SK-N-SH (cell line): ENCODE measurements at regions not wholly inside any gene's neighbourhood (a gene's known extent, or its start where the extent isn't known, plus 50 kb on each side); places are given as distances from the start of the nearest gene placed in this dataset.

Experiments
- CTCF ChIA-PET: fragments of 300-600, 350-600 bp; formaldehyde crosslinking; extraction: SDS; loops from one replicate; lab custom pipeline; 2021; lab: Yijun Ruan, JAX
- POLR2A ChIA-PET: fragments of 350-600 bp; sonication (Branson Sonifier 250); formaldehyde crosslinking; extraction: SDS; loops from one replicate; lab custom pipeline; 2020; ENCODE audit warnings: antibody characterized with exemption, inconsistent platforms; lab: Yijun Ruan, JAX
- DNase-seq: peaks from one replicate; pipeline ENCODE4 v3.0.0; 2012
- H2AFZ ChIP-seq: fragments of 200-600 bp; sonication (generic); 2 replicates; pipeline ENCODE4 v1.8.1; 2016; ENCODE audit warnings: antibody characterized with exemption, mild to moderate bottlenecking, low read depth
- H3F3A ChIP-seq: fragments of 200-600 bp; sonication (generic); replicated peaks from 2 replicates; pipeline ENCODE3; 2016; ENCODE audit warnings: antibody characterized with exemption, mild to moderate bottlenecking; ENCODE audit not compliant: insufficient read depth
- H3K27ac ChIP-seq, 2 experiments: fragments of 200-500 bp in 1 of 2; fragments of 200-600 bp in 1 of 2; sonication (Bioruptor generic) in 1 of 2; sonication (generic), shearing (Covaris generic) in 1 of 2; 2 replicates each; pipeline versions ENCODE4 v1.5.1 to v1.6.1; 2014 to 2016; ENCODE audit warnings: low read depth in 2 of 2, inconsistent platforms in 1 of 2, low read length in 1 of 2, mild to moderate bottlenecking in 1 of 2, mixed read lengths in 1 of 2
- H3K27me3 ChIP-seq: fragments of 200-600 bp; sonication (generic), shearing (Covaris generic); 2 replicates; pipeline ENCODE4 v1.6.1; 2016; ENCODE audit warnings: mixed run types; ENCODE audit not compliant: insufficient read depth
- H3K36me3 ChIP-seq, 2 experiments: fragments of 200-500 bp in 1 of 2; fragments of 200-600 bp in 1 of 2; sonication (Bioruptor generic) in 1 of 2; sonication (generic) in 1 of 2; replicated peaks in 1 of 2; 2 replicates each; pipeline versions ENCODE3 to v1.5.1; 2014 to 2016; ENCODE audit warnings: low read length in 1 of 2, mild to moderate bottlenecking in 1 of 2; ENCODE audit not compliant: insufficient read depth in 2 of 2, control insufficient read depth in 1 of 2
- H3K4me1 ChIP-seq, 2 experiments: fragments of 200-500 bp in 1 of 2; fragments of 200-600 bp in 1 of 2; sonication (Bioruptor generic) in 1 of 2; sonication (generic), shearing (Covaris generic) in 1 of 2; 2 replicates each; pipeline versions ENCODE4 v1.5.1 to v1.6.1; 2014 to 2016; ENCODE audit warnings: low read depth in 1 of 2, low read length in 1 of 2, mixed run types in 1 of 2; ENCODE audit not compliant: insufficient read depth in 2 of 2, control insufficient read depth in 1 of 2
- H3K4me2 ChIP-seq: fragments of 200-600 bp; sonication (generic), shearing (Covaris generic); 2 replicates; pipeline ENCODE4 v1.6.1; 2017; ENCODE audit warnings: mixed run types
- H3K4me3 ChIP-seq, 2 experiments: fragments of 200-500 bp in 1 of 2; fragments of 200-600 bp in 1 of 2; sonication (Bioruptor generic) in 1 of 2; sonication (generic), shearing (Covaris generic) in 1 of 2; 2 replicates each; pipeline versions ENCODE4 v1.5.1 to v1.8.1; 2014 to 2016; ENCODE audit warnings: low read depth in 2 of 2, inconsistent platforms in 1 of 2, low read length in 1 of 2, mild to moderate bottlenecking in 1 of 2, mixed read lengths in 1 of 2, moderate library complexity in 1 of 2
- H3K79me2 ChIP-seq: fragments of 200-600 bp; sonication (generic); 2 replicates; pipeline ENCODE4 v1.8.1; 2017; ENCODE audit warnings: mild to moderate bottlenecking; ENCODE audit not compliant: insufficient read depth
- H3K9ac ChIP-seq: fragments of 200-600 bp; sonication (generic); 2 replicates; pipeline ENCODE4 v1.6.1; 2017; ENCODE audit warnings: mixed run types
- H3K9me2 ChIP-seq: fragments of 200-600 bp; sonication (generic); 2 replicates; pipeline ENCODE4 v1.6.1; 2017; ENCODE audit warnings: mixed run types
- H3K9me3 ChIP-seq: fragments of 200-600 bp; sonication (generic); 2 replicates; pipeline ENCODE4 v1.6.1; 2017; ENCODE audit warnings: mixed run types, mild to moderate bottlenecking, moderate library complexity
- H4K20me1 ChIP-seq: fragments of 200-600 bp; sonication (generic); 2 replicates; pipeline ENCODE4 v1.6.1; 2017; ENCODE audit warnings: mild to moderate bottlenecking, mixed run types; ENCODE audit not compliant: insufficient read depth
- EP300 ChIP-seq, 2 experiments: IDR thresholded peaks; 2 replicates each; pipeline versions ENCODE4 v1.4.0 to v1.6.1; 2012; ENCODE audit warnings: borderline replicate concordance in 1 of 2, low read depth in 1 of 2, low read length in 1 of 2
- FOSL2 ChIP-seq: IDR thresholded peaks from 2 replicates; pipeline ENCODE4 v1.4.0; 2012; ENCODE audit warnings: low read depth, mild to moderate bottlenecking, moderate library complexity, borderline replicate concordance
- GABPA ChIP-seq: IDR thresholded peaks from 2 replicates; pipeline ENCODE4 v1.4.0; 2012; ENCODE audit warnings: low read depth, mild to moderate bottlenecking
- GATA2 ChIP-seq: sonication (generic); formaldehyde crosslinking; IDR thresholded peaks from 2 replicates; pipeline ENCODE4 v1.5.0; 2020; ENCODE audit warnings: mild to moderate bottlenecking, missing genetic modification reagents
- JUND ChIP-seq: IDR thresholded peaks from 2 replicates; pipeline ENCODE4 v1.4.0; 2012
- NFIC ChIP-seq: IDR thresholded peaks from 2 replicates; pipeline ENCODE4 v1.4.0; 2012; ENCODE audit warnings: borderline replicate concordance
- NRF1 ChIP-seq: IDR thresholded peaks from 2 replicates; pipeline ENCODE4 v1.6.1; 2012; ENCODE audit warnings: low read depth, mild to moderate bottlenecking, low read length
- POLR2AphosphoS5 ChIP-seq: IDR thresholded peaks from 2 replicates; pipeline ENCODE4 v1.6.1; 2012; ENCODE audit warnings: low read depth, low read length
- RAD21 ChIP-seq: IDR thresholded peaks from 2 replicates; pipeline ENCODE4 v1.6.1; 2012; ENCODE audit warnings: mild to moderate bottlenecking, low read length
- RCOR1 ChIP-seq: fragments of 150-350 bp; IDR thresholded peaks from 2 replicates; pipeline ENCODE4 v1.6.1; 2017; ENCODE audit warnings: antibody characterized with exemption, low read length
- RFX5 ChIP-seq: IDR thresholded peaks from 2 replicates; pipeline ENCODE4 v1.6.1; 2012; ENCODE audit warnings: mild to moderate bottlenecking, improper control_type of control experiment, low read length
- SMC3 ChIP-seq: IDR thresholded peaks from 2 replicates; pipeline ENCODE4 v1.6.1; 2012; ENCODE audit warnings: low read depth, low read length, improper control_type of control experiment
- TEAD4 ChIP-seq: IDR thresholded peaks from 2 replicates; pipeline ENCODE4 v1.4.0; 2012; ENCODE audit warnings: mild to moderate bottlenecking, borderline replicate concordance; ENCODE audit not compliant: insufficient read depth
- WGBS: methylation state at CpG from one replicate; pipeline ENCODE4 v1.1.6; 2017; ENCODE audit warnings: low lambda C conversion rate; 5-methylcytosine and 5-hydroxymethylcytosine counted together
- TF ChIP-seq, protein P1 (sequence below): fragments of 150-350 bp; IDR thresholded peaks from 2 replicates; pipeline ENCODE4 v1.6.1; 2016; ENCODE audit warnings: mild to moderate bottlenecking, low read depth, low read length
- TF ChIP-seq, protein P2 (sequence below): IDR thresholded peaks from 2 replicates; pipeline ENCODE4 v1.4.0; 2012; ENCODE audit warnings: low read depth, borderline replicate concordance
- TF ChIP-seq, protein P3 (sequence below): fragments of 200-600 bp; sonication (generic); IDR thresholded peaks from 2 replicates; pipeline ENCODE4 v1.6.1; 2017; ENCODE audit warnings: antibody characterized with exemption, mild to moderate bottlenecking, moderate library complexity
- TF ChIP-seq, protein P4 (sequence below): IDR thresholded peaks from 2 replicates; pipeline ENCODE4 v1.6.1; 2012; ENCODE audit warnings: mild to moderate bottlenecking, low read depth, low read length, moderate library complexity
- TF ChIP-seq, protein P5 (sequence below): IDR thresholded peaks from 2 replicates; pipeline ENCODE4 v1.4.0; 2012; ENCODE audit warnings: low read depth, borderline replicate concordance

DNA sequence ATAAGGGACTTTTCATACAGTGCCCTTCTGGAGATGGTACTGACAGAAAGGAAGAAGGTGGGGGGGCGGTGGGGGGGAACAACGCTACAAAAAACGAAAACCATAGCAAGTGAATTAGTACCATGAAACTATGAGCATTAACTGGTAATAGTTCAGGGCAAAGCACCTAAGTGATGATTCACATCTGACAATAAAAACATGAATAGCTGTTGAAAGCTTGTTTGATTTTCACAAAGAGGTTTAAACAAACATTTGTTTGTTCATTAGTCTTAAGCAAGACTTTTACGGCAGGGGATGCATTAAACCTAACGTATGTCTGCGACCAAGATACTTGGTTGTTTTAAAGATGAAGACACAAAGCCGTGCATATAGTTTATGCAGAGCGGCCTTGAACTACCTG lies 177.5 kb downstream of the LMO4 start:
- Histone ChIP-seq H3K4me1 (no peaks in the 10 kb centered on the region; a peak in 1 of 4 replicates), H3F3A (no peaks in the 10 kb centered on the region), H4K20me1 (no peaks in the 10 kb centered on the region), H3K4me3 (no peak overlapping the region), H3K4me2 (no peak overlapping the region), H3K9ac (no peak overlapping the region), H2AFZ (no peak overlapping the region)
- CTCF ChIA-PET: no interaction called here
- POLR2A ChIA-PET: no interaction called here
- WGBS: 48% methylated on average over 8 of the region's 8 CpGs
- no peak for TF ChIP-seq POLR2AphosphoS5
- TF ChIP-seq, protein P1, sequence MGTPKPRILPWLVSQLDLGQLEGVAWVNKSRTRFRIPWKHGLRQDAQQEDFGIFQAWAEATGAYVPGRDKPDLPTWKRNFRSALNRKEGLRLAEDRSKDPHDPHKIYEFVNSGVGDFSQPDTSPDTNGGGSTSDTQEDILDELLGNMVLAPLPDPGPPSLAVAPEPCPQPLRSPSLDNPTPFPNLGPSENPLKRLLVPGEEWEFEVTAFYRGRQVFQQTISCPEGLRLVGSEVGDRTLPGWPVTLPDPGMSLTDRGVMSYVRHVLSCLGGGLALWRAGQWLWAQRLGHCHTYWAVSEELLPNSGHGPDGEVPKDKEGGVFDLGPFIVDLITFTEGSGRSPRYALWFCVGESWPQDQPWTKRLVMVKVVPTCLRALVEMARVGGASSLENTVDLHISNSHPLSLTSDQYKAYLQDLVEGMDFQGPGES: no peak
- TF ChIP-seq FOSL2: no peak
- TF ChIP-seq SMC3: no peak
- no peak for TF ChIP-seq TEAD4
- TF ChIP-seq, protein P2, sequence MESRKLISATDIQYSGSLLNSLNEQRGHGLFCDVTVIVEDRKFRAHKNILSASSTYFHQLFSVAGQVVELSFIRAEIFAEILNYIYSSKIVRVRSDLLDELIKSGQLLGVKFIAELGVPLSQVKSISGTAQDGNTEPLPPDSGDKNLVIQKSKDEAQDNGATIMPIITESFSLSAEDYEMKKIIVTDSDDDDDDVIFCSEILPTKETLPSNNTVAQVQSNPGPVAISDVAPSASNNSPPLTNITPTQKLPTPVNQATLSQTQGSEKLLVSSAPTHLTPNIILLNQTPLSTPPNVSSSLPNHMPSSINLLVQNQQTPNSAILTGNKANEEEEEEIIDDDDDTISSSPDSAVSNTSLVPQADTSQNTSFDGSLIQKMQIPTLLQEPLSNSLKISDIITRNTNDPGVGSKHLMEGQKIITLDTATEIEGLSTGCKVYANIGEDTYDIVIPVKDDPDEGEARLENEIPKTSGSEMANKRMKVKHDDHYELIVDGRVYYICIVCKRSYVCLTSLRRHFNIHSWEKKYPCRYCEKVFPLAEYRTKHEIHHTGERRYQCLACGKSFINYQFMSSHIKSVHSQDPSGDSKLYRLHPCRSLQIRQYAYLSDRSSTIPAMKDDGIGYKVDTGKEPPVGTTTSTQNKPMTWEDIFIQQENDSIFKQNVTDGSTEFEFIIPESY: no peak
- TF ChIP-seq GATA2 (CRISPR knock-in tag): no peak
- no peak for TF ChIP-seq GABPA
- no peak for TF ChIP-seq EP300 (IDR thresholded peaks at IDR 0.05; ENCODE audit: borderline replicate concordance in 1 of 2, low read depth in 1 of 2, low read length in 1 of 2)
- TF ChIP-seq, protein P3, sequence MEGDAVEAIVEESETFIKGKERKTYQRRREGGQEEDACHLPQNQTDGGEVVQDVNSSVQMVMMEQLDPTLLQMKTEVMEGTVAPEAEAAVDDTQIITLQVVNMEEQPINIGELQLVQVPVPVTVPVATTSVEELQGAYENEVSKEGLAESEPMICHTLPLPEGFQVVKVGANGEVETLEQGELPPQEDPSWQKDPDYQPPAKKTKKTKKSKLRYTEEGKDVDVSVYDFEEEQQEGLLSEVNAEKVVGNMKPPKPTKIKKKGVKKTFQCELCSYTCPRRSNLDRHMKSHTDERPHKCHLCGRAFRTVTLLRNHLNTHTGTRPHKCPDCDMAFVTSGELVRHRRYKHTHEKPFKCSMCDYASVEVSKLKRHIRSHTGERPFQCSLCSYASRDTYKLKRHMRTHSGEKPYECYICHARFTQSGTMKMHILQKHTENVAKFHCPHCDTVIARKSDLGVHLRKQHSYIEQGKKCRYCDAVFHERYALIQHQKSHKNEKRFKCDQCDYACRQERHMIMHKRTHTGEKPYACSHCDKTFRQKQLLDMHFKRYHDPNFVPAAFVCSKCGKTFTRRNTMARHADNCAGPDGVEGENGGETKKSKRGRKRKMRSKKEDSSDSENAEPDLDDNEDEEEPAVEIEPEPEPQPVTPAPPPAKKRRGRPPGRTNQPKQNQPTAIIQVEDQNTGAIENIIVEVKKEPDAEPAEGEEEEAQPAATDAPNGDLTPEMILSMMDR: no peak
- TF ChIP-seq, all 33 proteins: peak for 0
- DNase-seq: no peak
- Histone ChIP-seq H3K79me2 (no peaks in the 10 kb centered on the region), H3K9me3 (no peaks in the 10 kb centered on the region), H3K36me3 (no peaks in the 10 kb centered on the region), H3K27ac (no peak overlapping the region), H3K27me3 (no peaks in the 10 kb centered on the region), H3K9me2 (no peaks in the 10 kb centered on the region)

DNA sequence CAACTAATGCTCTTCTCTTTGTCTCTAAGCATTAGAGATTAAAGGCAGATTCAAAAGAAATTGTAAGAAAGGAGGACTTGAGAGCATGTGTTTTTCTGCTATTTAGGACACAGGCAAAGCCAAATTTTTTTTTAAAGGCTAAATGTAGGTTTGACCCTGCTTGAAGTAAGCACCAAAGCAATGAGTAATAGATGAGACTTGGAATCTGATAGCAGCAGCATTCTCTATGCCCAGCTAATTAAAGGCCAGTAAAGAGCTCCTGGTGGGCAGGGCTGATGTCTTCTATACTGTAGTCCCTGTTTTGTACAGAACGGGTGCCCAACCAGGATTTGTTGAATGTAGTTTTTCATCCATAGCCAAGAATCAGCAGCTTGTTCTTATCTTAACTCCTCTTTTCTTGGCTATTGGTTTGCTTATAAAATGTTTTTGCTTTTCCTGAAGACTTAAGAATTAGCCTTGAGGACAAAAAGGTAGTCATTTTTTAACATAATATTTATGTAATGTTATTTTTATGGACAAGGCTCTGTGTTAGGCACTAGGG lies 179.6 kb downstream of the LMO4 start:
- Histone ChIP-seq H3K9me3 (no peaks in the 10 kb centered on the region), H3K9me2 (no peaks in the 10 kb centered on the region), H3K4me2 (no peak overlapping the region), H2AFZ (no peak overlapping the region), H3K4me3 (no peak overlapping the region), H3F3A (peaks cover 4% of the 10 kb centered on the region), H3K4me1 (peaks cover 0 to 4% of the 10 kb centered on the region in 2 experiments; a peak in 1 of 4 replicates), H3K36me3 (no peaks in the 10 kb centered on the region), H3K27me3 (no peaks in the 10 kb centered on the region), H4K20me1 (no peaks in the 10 kb centered on the region), H3K79me2 (no peaks in the 10 kb centered on the region), H3K9ac (no peak overlapping the region), H3K27ac (no peak overlapping the region)
- CTCF ChIA-PET: no interaction called here
- POLR2A ChIA-PET: no interaction called here
- no peak for DNase-seq
- WGBS: 55% methylated on average over 1 of the region's 1 CpG
- no peak for TF ChIP-seq RCOR1
- no peak for TF ChIP-seq SMC3
- TF ChIP-seq, protein P4, sequence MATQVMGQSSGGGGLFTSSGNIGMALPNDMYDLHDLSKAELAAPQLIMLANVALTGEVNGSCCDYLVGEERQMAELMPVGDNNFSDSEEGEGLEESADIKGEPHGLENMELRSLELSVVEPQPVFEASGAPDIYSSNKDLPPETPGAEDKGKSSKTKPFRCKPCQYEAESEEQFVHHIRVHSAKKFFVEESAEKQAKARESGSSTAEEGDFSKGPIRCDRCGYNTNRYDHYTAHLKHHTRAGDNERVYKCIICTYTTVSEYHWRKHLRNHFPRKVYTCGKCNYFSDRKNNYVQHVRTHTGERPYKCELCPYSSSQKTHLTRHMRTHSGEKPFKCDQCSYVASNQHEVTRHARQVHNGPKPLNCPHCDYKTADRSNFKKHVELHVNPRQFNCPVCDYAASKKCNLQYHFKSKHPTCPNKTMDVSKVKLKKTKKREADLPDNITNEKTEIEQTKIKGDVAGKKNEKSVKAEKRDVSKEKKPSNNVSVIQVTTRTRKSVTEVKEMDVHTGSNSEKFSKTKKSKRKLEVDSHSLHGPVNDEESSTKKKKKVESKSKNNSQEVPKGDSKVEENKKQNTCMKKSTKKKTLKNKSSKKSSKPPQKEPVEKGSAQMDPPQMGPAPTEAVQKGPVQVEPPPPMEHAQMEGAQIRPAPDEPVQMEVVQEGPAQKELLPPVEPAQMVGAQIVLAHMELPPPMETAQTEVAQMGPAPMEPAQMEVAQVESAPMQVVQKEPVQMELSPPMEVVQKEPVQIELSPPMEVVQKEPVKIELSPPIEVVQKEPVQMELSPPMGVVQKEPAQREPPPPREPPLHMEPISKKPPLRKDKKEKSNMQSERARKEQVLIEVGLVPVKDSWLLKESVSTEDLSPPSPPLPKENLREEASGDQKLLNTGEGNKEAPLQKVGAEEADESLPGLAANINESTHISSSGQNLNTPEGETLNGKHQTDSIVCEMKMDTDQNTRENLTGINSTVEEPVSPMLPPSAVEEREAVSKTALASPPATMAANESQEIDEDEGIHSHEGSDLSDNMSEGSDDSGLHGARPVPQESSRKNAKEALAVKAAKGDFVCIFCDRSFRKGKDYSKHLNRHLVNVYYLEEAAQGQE: no peak
- no peak for TF ChIP-seq RAD21
- no peak for TF ChIP-seq NFIC
- no peak for TF ChIP-seq NRF1
- TF ChIP-seq, protein P5, sequence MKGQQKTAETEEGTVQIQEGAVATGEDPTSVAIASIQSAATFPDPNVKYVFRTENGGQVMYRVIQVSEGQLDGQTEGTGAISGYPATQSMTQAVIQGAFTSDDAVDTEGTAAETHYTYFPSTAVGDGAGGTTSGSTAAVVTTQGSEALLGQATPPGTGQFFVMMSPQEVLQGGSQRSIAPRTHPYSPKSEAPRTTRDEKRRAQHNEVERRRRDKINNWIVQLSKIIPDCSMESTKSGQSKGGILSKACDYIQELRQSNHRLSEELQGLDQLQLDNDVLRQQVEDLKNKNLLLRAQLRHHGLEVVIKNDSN: no peak
- no peak for TF ChIP-seq JUND
- TF ChIP-seq RFX5: no peak
- no peak for TF ChIP-seq FOSL2
